GM10266 (cell line): ENCODE measurements at regions not wholly inside any gene's neighbourhood (a gene's known extent, or its start where the extent isn't known, plus 50 kb on each side); places are given as distances from the start of the nearest gene placed in this dataset.

Experiments used
- DNase-seq: peaks from one replicate; pipeline ENCODE4 v3.0.0; 2012; ENCODE audit errors: extremely low spot score
- CTCF ChIP-seq: IDR thresholded peaks from 2 replicates; pipeline ENCODE4 v1.5.1; 2012; ENCODE audit warnings: mild to moderate bottlenecking, low read depth; ENCODE audit not compliant: control insufficient read depth, insufficient read depth; ENCODE audit errors: missing control alignments

GRCh38 chr10:29920408-29921070 is 138.8 kb downstream of the JCAD start:
- no peak for TF ChIP-seq CTCF
- DNase-seq = no peak

- TF ChIP-seq CTCF = no peak
- no peak for DNase-seq
Measured at GRCh38 chr10:29918623-29919400, 140.6 kb downstream of the JCAD start.

GRCh38 chr10:29917311-29917710 is 142.1 kb downstream of the JCAD start:
- DNase-seq = no peak
- no peak for TF ChIP-seq CTCF

- DNase-seq = no peak
- no peak for TF ChIP-seq CTCF
Measured at GRCh38 chr10:29916669-29917068, 142.7 kb downstream of the JCAD start.

- no peak for TF ChIP-seq CTCF
- no peak for DNase-seq
Measured at GRCh38 chr10:29914986-29915785, 144.2 kb downstream of the JCAD start.

GRCh38 chr10:29908962-29909361 is 150.4 kb downstream of the JCAD start:
- DNase-seq = no peak

More at GRCh38 chr10:29908962-29909361, 150.4 kb downstream of the JCAD start:
- no peak for TF ChIP-seq CTCF
